Fibroblast of lung (primary cell): ENCODE measurements at regions not wholly inside any gene's neighbourhood (a gene's known extent, or its start where the extent isn't known, plus 50 kb on each side); places are given as distances from the start of the nearest gene placed in this dataset.

Experiments used
- DNase-seq, 2 donors: peaks; one replicate each; pipeline versions ENCODE4 v3.0.0 to v3.0.0-alpha.2; 2010; ENCODE audit warnings: low read depth in 2 of 2
- H2AFZ ChIP-seq: 2 replicates; pipeline ENCODE4 v1.5.1; 2012; ENCODE audit warnings: low read length, control low read depth, inconsistent platforms
- H3K27ac ChIP-seq: 2 replicates; pipeline ENCODE4 v1.5.1; 2011; ENCODE audit warnings: low read length, control low read depth; ENCODE audit not compliant: insufficient read depth
- H3K27me3 ChIP-seq: 2 replicates; pipeline ENCODE4 v1.5.1; 2011; ENCODE audit warnings: mild to moderate bottlenecking, low read length; ENCODE audit not compliant: control insufficient read depth, insufficient read depth
- H3K36me3 ChIP-seq: 2 replicates; pipeline ENCODE4 v1.5.1; 2011; ENCODE audit warnings: low read length; ENCODE audit not compliant: control insufficient read depth, insufficient read depth
- H3K4me1 ChIP-seq: 2 replicates; pipeline ENCODE4 v1.5.1; 2011; ENCODE audit warnings: low read length; ENCODE audit not compliant: control insufficient read depth, insufficient read depth; ENCODE audit errors: extremely low read depth
- H3K4me2 ChIP-seq: 2 replicates; pipeline ENCODE4 v1.5.1; 2011; ENCODE audit warnings: low read length, control low read depth; ENCODE audit not compliant: insufficient read depth; ENCODE audit errors: extremely low read depth
- H3K4me3 ChIP-seq, 4 experiments: fragments of 200-600 bp in 1 of 4; sonication (generic) in 1 of 4; replicated peaks in 1 of 4; 2 replicates each; pipeline ENCODE4 v1.5.1; 2011 to 2016; ENCODE audit warnings: low read length in 4 of 4, low read depth in 3 of 4, mild to moderate bottlenecking in 3 of 4, control low read depth in 2 of 4, inconsistent platforms in 1 of 4, mixed read lengths in 1 of 4; ENCODE audit not compliant: insufficient read depth in 1 of 4; ENCODE audit errors: control extremely low read depth in 1 of 4
- H3K79me2 ChIP-seq: 2 replicates; pipeline ENCODE4 v1.5.1; 2012; ENCODE audit warnings: mild to moderate bottlenecking, low read length, inconsistent platforms; ENCODE audit not compliant: control insufficient read depth, insufficient read depth
- H3K9ac ChIP-seq: 2 replicates; pipeline ENCODE4 v1.5.1; 2011; ENCODE audit warnings: mild to moderate bottlenecking, low read length, control low read depth; ENCODE audit not compliant: insufficient read depth
- H3K9me3 ChIP-seq: 2 replicates; pipeline ENCODE4 v1.5.1; 2012; ENCODE audit warnings: low read depth, low read length; ENCODE audit not compliant: control insufficient read depth, insufficient read depth
- H4K20me1 ChIP-seq: 2 replicates; pipeline ENCODE4 v1.5.1; 2011; ENCODE audit warnings: low read length; ENCODE audit not compliant: control insufficient read depth, insufficient read depth; ENCODE audit errors: extremely low read depth
- CTCF ChIP-seq, 2 donors: IDR thresholded peaks in 1 of 2; conservative IDR thresholded peaks in 1 of 2; 1 replicate in 1 of 2; 2 replicates in 1 of 2; pipeline ENCODE4 v1.5.1; 2011 to 2012; ENCODE audit warnings: low read length in 2 of 2, control low read depth in 1 of 2, inconsistent platforms in 1 of 2, low read depth in 1 of 2, mild to moderate bottlenecking in 1 of 2
- EZH2 ChIP-seq: IDR thresholded peaks from 2 replicates; pipeline ENCODE4 v1.5.1; 2012; ENCODE audit warnings: low read length, control low read depth, mild to moderate bottlenecking; ENCODE audit errors: missing control alignments

GRCh38 chr22:27460591-27461347 is 340.8 kb downstream of the MN1 start:
- Histone ChIP-seq H3K79me2 (no peaks in the 10 kb centered on the region), H3K9me3 (no peaks in the 10 kb centered on the region), H3K27ac (no peak overlapping the region), H4K20me1 (no peaks in the 10 kb centered on the region), H3K27me3 (no peaks in the 10 kb centered on the region), H3K9ac (no peak overlapping the region), H3K4me2 (no peak overlapping the region), H2AFZ (no peak overlapping the region), H3K4me1 (peaks cover 20% of the 10 kb centered on the region), H3K36me3 (no peaks in the 10 kb centered on the region), H3K4me3 (no peak overlapping the region)
- TF ChIP-seq CTCF (conservative IDR thresholded peaks at IDR 0.05 in 1 of 2, IDR thresholded peaks at IDR 0.05 in 1 of 2; ENCODE audit: low read depth in 1 of 2, low read length in 2 of 2) (no peak), EZH2 (no peak)
- DNase-seq, result peak; percentile 40 to 90

- TF ChIP-seq EZH2, result no peak
- no peak for TF ChIP-seq CTCF (conservative IDR thresholded peaks at IDR 0.05 in 1 of 2, IDR thresholded peaks at IDR 0.05 in 1 of 2; ENCODE audit: low read depth in 1 of 2, low read length in 2 of 2)
- Histone ChIP-seq H3K79me2 (no peaks in the 10 kb centered on the region), H3K4me3 (no peak overlapping the region), H3K4me1 (peaks cover 20% of the 10 kb centered on the region), H3K27ac (no peak overlapping the region), H2AFZ (no peak overlapping the region), H3K27me3 (no peaks in the 10 kb centered on the region), H3K9ac (no peak overlapping the region), H3K4me2 (peak overlapping the region; percentile 16), H3K9me3 (no peaks in the 10 kb centered on the region), H4K20me1 (no peaks in the 10 kb centered on the region), H3K36me3 (no peaks in the 10 kb centered on the region)
- peak; percentile 33 to 97 for DNase-seq
Observed at GRCh38 chr22:27461470-27461869, 340.1 kb downstream of the MN1 start.

GRCh38 chr22:27462190-27462589 is 339.4 kb downstream of the MN1 start:
- no peaks in the 10 kb centered on the region for H4K20me1 ChIP-seq
- H3K4me2 ChIP-seq, result no peak overlapping the region
- H3K27me3 ChIP-seq, result no peaks in the 10 kb centered on the region
- no peak overlapping the region for H2AFZ ChIP-seq
- H3K36me3 ChIP-seq, result no peaks in the 10 kb centered on the region
- H3K4me1 ChIP-seq, result peaks cover 14% of the 10 kb centered on the region
- no peaks in the 10 kb centered on the region for H3K9me3 ChIP-seq
- TF ChIP-seq CTCF (conservative IDR thresholded peaks at IDR 0.05 in 1 of 2, IDR thresholded peaks at IDR 0.05 in 1 of 2; ENCODE audit: low read depth in 1 of 2, low read length in 2 of 2), result no peak
- TF ChIP-seq EZH2, result no peak
- H3K4me3 ChIP-seq, result no peak overlapping the region
- peak overlapping the region; percentile 30 for H3K27ac ChIP-seq
- DNase-seq, result no peak
- no peak overlapping the region for H3K9ac ChIP-seq
- no peaks in the 10 kb centered on the region for H3K79me2 ChIP-seq
